PC-9 (cell line): ENCODE measurements at regions not wholly inside any gene's neighbourhood (a gene's known extent, or its start where the extent isn't known, plus 50 kb on each side); places are given as distances from the start of the nearest gene placed in this dataset.

Experiments used
- CTCF ChIP-seq: fragments of 200-600 bp; sonication (generic); conservative IDR thresholded peaks from 2 replicates; pipeline ENCODE4 v1.6.1; 2017; ENCODE audit warnings: mixed run types, antibody characterized with exemption, mild to moderate bottlenecking, moderate library complexity
- EZH2 ChIP-seq: fragments of 200-600 bp; sonication (generic); IDR thresholded peaks from 2 replicates; pipeline ENCODE4 v1.8.0; 2017; ENCODE audit warnings: antibody characterized with exemption, low read depth

GRCh38 chr3:30222441-30222840 is 384.0 kb upstream of the TGFBR2 start:
- TF ChIP-seq CTCF (no peak), EZH2 (no peak)
